ENCODE measurements at regions not wholly inside any gene's neighbourhood (a gene's known extent, or its start where the extent isn't known, plus 50 kb on each side); places are given as distances from the start of the nearest gene placed in this dataset.

DNA sequence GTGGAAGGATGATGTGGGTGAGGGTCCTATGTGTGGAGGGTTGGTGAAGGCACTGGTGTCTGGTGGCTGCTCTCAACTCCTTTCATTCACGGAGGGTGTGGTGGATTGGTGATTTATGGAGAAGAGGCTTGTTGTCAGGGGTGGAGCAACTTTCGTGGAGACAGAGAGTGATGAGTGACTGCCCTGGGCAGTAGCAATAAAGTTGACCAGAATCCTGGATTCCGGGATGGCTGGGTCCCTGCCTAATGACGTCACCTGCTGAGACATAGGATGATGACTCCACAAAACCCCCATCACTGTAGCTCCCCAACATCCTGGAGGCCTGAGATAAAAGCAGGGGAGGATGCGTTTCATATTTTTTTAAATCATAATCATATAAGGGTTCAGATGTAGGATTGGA lies 193.0 kb downstream of the ACKR3 start (continued):
- TF ChIP-seq NANOG (IDR thresholded peaks at IDR 0.05; ENCODE audit: insufficient read depth, low read depth, low read length, poor library complexity, severe bottlenecking) (no peak), RAD21 (IDR thresholded peaks at IDR 0.05 in 1 of 2, conservative IDR thresholded peaks at IDR 0.05 in 1 of 2; ENCODE audit: low read depth in 2 of 2, low read length in 2 of 2) (no peak), JUN (IDR thresholded peaks at IDR 0.05; ENCODE audit: low read depth, low read length) (no peak), RNF2 (IDR thresholded peaks at IDR 0.05; ENCODE audit: borderline replicate concordance, low read depth, low read length, missing control alignments, poor library complexity, severe bottlenecking) (no peak), ZNF274 (IDR thresholded peaks at IDR 0.05; ENCODE audit: borderline replicate concordance, extremely low read depth, low read length) (no peak), CHD7 (IDR thresholded peaks at IDR 0.05; ENCODE audit: insufficient replicate concordance, low read length) (no peak), USF2 (IDR thresholded peaks at IDR 0.05; ENCODE audit: low read length) (no peak), GTF2F1 (IDR thresholded peaks at IDR 0.05; ENCODE audit: borderline replicate concordance, low read depth, low read length) (no peak), CHD2 (IDR thresholded peaks at IDR 0.05; ENCODE audit: low read length) (no peak), SP2 (IDR thresholded peaks at IDR 0.05; ENCODE audit: low read length) (no peak)

Measured in H1 (cell line).